ENCODE measurements at regions not wholly inside any gene's neighbourhood (a gene's known extent, or its start where the extent isn't known, plus 50 kb on each side); places are given as distances from the start of the nearest gene placed in this dataset.

DNA sequence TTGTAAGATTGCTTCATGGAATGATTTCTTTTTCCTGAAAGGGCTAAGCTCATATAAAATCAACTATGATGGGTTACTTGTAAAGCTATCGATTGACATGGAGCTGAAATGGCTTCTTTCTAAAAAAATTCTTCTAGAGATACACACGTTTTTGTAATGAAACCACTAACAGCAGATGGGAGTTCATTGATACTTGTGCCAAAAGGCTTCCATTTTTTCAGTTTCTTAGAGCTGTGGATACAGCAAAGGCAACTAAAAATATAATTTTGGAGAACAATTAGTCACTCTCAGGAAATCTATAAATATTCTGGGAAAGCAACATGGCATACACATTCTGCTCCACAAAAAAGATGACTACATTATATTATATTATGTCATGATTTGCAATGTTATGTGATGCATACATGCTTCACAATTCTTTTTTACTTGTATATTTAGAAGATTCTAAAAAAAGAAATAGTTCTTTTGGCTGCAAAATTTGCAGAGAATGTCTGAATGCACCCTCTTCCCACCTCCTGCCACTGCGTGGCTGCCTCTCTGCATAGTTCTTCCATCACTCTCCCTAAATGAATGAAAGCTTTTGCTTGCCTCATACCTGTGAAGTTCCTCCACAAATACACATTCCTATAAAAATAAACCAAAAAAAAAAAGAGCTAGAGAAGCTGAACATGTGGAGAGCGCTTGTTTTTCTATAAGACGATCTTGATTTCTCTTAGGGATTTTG, 802.5 kb downstream of the EFNB2 start:
- no peak for DNase-seq (ENCODE audit: low read depth)
- no peak overlapping the region for H3K4me3 ChIP-seq (ENCODE audit: low read length)
- no peak for TF ChIP-seq CTCF (conservative IDR thresholded peaks at IDR 0.05; ENCODE audit: low read depth, low read length)

DNA sequence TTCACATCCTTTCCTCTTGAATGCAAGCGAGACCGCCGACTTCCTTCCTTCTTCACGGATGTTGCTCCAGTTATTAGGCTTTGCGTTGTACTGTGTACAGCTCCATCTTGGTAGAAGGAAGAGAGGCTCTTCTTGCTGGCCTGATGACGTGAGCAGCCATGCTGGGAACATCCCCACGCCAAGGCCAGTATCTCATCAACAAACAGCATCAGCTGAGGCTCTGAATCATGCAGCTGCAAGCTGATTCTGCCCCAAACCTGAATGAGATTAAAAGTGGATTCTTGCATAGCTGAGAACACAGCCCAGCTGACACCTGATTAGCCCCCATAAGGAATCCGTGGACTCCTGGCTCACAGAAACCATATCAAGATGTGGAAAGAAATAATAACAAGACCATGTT, 809.6 kb downstream of the EFNB2 start:
- TF ChIP-seq CTCF (conservative IDR thresholded peaks at IDR 0.05; ENCODE audit: low read depth, low read length): no peak
- H3K4me3 ChIP-seq (ENCODE audit: low read length): no peak overlapping the region
- no peak for DNase-seq (ENCODE audit: low read depth)

DNA sequence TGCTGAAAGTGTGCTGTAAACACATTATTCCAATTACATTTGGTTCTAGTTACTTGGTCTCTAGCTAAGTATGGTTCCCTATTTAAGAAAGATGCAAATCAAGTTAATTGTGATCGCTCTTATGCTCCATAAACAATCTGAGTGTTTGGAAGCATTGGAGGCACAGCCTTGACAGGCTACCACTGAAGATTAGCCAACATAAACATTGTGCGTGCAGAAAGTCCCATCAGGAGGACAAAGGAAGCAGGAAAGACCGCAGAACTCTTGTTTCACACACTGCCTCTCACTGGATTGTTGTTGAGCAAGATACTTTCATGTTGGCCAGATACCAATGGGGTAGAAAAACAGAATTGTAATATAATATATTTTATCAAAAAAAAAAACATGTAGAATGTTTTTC, 814.4 kb downstream of the EFNB2 start:
- no peak overlapping the region for H3K4me3 ChIP-seq (ENCODE audit: low read length)
- TF ChIP-seq CTCF (conservative IDR thresholded peaks at IDR 0.05; ENCODE audit: low read depth, low read length): no peak
- DNase-seq (ENCODE audit: low read depth): no peak

- TF ChIP-seq CTCF (conservative IDR thresholded peaks at IDR 0.05; ENCODE audit: low read depth, low read length): no peak
- no peak overlapping the region for H3K4me3 ChIP-seq (ENCODE audit: low read length)
- DNase-seq (ENCODE audit: low read depth): no peak
Measured at GRCh38 chr13:105719859-105720258, 815.6 kb downstream of the EFNB2 start.

DNA sequence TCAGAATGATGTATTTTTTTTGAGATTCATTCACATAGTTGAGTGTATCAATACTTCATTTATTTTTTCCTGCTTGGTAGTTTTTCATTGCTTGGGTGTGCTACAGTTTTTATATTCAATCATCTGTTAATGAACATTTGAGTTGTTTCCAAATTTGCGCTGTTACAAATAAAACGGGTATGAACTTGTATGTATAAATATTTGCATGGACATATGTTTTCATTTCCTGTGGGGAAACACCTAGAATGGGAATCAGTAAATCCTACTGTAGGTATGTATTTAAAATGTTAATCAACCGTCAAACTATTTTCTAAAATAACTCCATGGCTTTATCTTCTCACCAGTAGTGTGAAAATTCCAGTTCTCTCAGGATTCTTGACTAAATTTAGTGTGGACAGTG, 826.3 kb downstream of the EFNB2 start:
- no peak overlapping the region for H3K4me3 ChIP-seq (ENCODE audit: low read length)
- no peak for TF ChIP-seq CTCF (conservative IDR thresholded peaks at IDR 0.05; ENCODE audit: low read depth, low read length)
- DNase-seq (ENCODE audit: low read depth): no peak

DNA sequence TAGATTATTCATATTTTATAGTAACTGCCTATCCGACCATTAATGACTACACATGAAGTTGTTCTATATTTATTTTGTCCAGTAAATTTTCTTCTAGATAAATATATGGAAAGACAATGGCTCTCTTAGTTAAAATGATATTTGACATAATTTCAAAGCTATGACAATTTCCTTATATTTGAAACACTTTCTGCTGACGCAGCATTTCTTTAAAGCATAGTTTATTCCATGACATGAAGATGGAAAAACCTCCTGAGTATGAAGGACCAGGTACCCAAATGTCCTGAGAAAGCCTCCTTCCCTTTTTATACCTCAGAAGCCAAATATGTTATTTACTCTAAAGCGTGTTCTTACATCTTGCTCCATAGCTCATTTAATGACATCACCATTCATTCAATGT, 831.6 kb downstream of the EFNB2 start:
- DNase-seq (ENCODE audit: low read depth): no peak
- TF ChIP-seq CTCF (conservative IDR thresholded peaks at IDR 0.05; ENCODE audit: low read depth, low read length): no peak
- no peak overlapping the region for H3K4me3 ChIP-seq (ENCODE audit: low read length)

- DNase-seq (ENCODE audit: low read depth): no peak
- TF ChIP-seq CTCF (conservative IDR thresholded peaks at IDR 0.05; ENCODE audit: low read depth, low read length): no peak
- H3K4me3 ChIP-seq (ENCODE audit: low read length): no peak overlapping the region
Measured at GRCh38 chr13:105702441-105702840, 833.0 kb downstream of the EFNB2 start.

Data from retinal pigment epithelial cell (primary cell).